ENCODE measurements at regions not wholly inside any gene's neighbourhood (a gene's known extent, or its start where the extent isn't known, plus 50 kb on each side); places are given as distances from the start of the nearest gene placed in this dataset.

- TF ChIP-seq EZH2 (IDR thresholded peaks at IDR 0.05; ENCODE audit: insufficient read depth, low read length) = no peak
- TF ChIP-seq CTCF (IDR thresholded peaks at IDR 0.05; ENCODE audit: insufficient read depth, low read depth, low read length) = no peak
Measured at GRCh38 chr15:23881291-23881690, 194.2 kb upstream of the NDN start.
